ENCODE measurements at regions not wholly inside any gene's neighbourhood (a gene's known extent, or its start where the extent isn't known, plus 50 kb on each side); places are given as distances from the start of the nearest gene placed in this dataset.

- TF ChIP-seq CTCF (IDR thresholded peaks at IDR 0.05; ENCODE audit: low read length): no peak
- no peak for TF ChIP-seq EZH2phosphoT487 (IDR thresholded peaks at IDR 0.05; ENCODE audit: low read length)
- TF ChIP-seq EZH2 (optimal IDR thresholded peaks at IDR 0.05; ENCODE audit: low read depth, low read length): no peak
Measured at GRCh38 chr22:27494785-27495184, 306.8 kb downstream of the MN1 start.

Measured in MM.1S (cell line).